ENCODE measurements at regions not wholly inside any gene's neighbourhood (a gene's known extent, or its start where the extent isn't known, plus 50 kb on each side); places are given as distances from the start of the nearest gene placed in this dataset.

DNA sequence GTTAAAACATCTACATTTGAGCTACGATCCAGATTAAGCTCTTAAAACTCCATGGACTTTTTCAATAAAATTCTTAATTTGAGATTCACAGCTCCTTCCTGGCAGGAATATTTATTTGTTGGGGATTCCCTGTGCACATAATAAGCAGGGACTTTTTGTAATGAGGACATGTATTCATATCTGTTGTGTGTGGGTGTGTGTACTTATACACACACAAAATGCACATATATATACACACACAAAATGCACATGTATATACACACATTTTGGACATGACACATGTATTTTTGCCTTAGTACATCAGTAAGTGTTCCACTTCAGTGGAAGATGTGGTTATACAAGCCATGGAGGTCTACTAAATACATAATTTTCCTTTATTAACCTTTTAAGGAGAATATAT, 1131.1 kb upstream of the CDH2 start:
- no peak for DNase-seq

DNA sequence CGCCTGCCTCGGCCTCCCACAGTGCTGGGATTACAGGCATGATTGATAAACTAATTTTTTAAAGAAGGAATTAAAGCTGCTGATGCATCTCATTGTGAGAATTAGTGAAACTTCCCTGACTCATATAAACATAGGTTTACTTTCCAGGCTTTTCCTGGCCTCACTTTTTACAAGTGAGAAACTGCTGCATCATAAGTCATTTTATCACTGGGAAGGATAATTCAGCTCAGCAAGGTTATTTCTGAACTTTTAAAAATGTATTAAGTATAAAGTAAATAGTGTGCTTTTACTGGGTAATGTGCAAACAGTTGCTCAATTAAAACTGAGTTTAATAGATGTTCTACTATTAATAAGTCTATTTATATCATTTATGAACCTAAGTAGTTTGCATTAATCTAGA, 1130.3 kb upstream of the CDH2 start:
- no peak for DNase-seq

DNA sequence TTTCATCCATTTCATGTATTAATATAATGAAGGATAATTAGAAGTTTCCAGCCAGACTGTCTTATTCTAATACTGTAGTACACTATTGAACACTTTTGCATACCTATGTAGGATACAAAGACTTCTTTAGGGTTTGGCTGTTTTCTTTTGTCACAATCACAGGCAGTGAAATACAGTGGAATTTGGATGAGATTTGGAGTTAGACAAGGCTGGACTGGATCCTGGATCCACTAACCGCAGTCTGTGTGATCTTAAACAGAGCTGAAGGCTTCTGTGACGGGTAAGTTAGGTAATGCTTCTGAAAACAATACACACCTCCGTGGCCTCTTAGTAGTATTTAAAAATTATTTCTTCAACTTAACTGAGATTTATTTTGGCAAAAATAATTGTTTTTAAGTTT, 1128.6 kb upstream of the CDH2 start:
- DNase-seq = no peak

DNA sequence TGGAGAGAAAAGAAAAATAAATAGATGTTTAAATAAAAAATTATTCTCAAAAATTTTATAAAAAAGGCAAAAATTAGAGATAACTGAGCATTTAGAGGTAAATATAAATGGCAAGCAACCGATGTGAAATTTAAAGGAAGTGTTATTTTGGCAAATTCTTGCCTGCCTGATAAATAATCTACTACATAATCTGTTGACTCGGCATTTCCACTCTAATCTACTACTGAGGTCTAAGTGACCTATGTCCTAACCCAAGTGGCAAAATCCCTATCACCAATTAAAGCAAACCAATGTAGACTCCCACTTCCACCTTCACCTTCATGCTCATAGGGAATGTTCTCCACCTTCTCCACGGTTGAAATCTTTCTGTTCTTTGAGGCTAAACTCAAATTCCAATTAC, 1124.1 kb upstream of the CDH2 start:
- no peak for DNase-seq

DNA sequence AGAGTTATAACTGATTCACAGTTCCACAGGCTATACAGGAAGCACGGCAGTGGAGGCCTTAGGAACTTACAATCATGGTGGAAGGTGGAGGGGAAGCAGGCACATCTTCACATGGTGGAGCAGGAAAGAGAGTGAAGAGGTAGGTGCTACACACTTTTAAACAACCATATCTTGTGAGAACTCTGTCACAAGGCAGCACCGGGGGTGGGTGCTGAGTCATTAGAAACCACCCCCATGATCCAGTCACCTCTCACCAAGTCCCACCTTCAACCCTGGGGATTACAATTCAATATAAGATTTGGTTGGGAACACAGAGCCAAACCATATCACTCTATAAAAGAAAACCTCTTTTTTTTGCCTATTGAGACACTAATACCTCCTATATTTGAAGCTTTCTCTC, 1108.5 kb upstream of the CDH2 start:
- no peak for DNase-seq

DNA sequence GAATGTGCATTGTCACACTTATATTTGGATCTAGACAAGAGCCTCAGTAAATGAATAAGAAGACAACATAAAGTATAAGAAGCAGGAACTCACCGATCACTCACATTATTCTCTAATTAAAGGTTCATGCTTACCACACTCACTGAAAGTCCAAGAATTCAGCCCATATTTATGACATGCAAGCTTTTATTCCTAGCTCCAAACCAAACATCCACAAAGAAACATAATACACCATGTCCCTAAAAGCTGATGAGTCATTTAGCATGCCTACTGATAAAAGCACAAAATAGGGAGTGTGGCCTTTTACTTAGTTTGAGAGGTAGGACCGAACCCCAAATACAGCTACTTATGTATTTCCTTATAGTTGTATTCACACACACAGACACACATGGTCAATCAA, 1094.6 kb upstream of the CDH2 start:
- DNase-seq = no peak

DNA sequence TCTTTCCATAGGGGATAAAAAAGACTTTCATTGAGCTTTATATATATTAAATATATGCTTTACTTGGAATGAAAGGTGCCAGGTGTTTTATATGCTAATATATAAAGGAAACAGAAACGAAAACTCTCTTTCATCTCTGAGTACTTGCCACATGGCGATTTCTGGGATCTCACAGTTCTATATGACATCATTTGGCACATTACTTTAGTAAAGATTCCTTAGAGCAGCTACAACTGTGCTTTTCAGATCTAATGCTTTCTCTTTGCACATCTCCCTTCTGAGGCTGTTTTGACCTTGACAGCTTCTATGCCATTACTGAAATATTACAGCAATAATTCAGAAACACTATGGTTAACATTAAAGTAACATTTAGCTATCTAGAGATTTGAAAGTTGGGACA, 1082.9 kb upstream of the CDH2 start:
- DNase-seq = no peak

DNA sequence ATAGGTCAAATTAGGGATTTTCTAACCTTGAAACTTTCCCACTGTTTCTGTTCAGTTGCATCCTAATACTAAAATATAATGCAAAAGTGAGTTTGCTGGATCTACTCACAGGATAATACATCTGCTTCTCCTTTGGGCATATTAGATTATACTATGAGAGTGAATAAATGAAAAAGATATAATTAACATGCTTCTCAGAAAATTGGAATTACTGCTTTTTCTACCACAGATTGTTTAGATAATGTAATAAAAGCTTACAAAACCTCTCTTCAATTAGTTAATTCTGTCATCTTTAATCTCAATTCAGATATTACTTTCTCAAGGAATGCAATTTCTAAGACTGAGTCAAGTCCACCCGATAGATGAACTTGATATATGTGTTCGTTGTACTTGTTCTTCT, 1077.2 kb upstream of the CDH2 start:
- no peak for DNase-seq

DNA sequence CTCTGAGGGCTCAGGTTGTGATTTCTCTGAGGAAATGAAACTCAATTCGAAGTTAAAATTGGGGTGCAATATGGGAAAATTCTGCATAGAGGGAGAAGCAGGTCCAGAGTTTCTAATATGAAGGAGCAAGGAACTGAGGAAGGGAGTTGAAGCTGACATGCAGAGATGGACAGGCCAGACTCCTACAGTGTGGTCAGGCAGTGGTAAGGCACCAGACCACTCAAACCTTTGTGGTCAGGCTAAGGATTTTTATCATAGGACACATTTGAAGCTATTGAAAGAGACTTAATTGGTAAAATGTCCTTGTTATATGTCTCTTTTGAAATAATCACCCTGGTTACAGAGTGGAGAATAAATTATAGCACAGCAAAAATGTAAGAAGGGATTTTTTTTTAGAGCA, 1074.8 kb upstream of the CDH2 start:
- DNase-seq = no peak

DNA sequence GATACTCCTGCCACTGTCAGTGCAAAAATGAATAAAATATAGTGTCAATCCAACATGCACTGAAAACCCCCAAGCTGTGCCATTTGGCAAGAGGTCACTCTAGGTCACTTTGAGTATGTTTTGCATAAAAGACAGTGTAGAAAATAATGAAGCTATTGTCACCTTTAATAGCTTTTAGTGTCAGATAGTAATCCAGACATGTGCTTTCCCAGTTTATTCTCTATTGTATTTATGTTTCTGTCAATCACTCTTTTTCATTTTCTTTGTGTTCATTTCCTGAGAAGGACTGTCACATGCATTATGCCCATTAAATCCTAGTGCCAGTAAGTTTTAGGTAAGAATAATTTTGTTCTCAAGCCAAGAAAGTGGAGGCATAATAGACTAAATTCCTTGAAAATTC, 1073.9 kb upstream of the CDH2 start:
- no peak for DNase-seq

DNA sequence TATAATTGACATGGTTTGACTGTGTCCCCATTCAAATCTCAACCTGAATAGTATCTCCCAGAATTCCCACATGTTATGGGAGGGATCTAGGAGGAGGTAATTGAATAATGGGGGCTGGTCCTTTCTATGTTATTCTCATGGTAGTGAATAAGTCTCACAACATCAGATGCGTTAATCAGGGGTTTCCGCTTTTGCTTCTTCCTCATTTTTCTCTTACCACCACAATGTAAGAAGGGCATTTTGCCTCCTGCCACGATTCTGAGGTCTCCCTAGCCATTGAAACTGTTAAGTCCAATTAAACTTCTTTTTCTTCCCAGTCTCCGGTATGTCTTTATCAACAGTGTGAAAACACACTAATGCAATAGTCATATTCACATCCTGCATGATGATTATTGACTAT, 1073.3 kb upstream of the CDH2 start:
- DNase-seq = no peak

DNA sequence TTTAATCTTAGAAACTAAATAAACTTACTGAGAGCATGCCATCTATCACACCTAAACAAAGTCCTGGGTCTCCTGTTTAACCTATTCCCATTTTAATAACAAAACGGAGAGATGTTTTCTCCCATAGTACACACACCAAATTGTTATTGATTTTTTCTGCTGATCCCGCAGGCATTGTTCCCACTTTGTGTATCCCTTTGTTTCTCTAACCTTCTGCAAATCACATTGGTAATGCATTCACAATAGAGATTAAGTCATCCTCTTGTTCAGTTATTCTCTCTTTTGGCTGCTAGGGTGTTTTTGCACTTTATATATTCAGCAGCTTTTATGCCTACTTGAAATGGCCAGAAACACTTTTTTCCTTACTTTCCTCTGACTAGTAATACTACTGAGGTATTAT, 1071.9 kb upstream of the CDH2 start:
- DNase-seq = no peak

DNA sequence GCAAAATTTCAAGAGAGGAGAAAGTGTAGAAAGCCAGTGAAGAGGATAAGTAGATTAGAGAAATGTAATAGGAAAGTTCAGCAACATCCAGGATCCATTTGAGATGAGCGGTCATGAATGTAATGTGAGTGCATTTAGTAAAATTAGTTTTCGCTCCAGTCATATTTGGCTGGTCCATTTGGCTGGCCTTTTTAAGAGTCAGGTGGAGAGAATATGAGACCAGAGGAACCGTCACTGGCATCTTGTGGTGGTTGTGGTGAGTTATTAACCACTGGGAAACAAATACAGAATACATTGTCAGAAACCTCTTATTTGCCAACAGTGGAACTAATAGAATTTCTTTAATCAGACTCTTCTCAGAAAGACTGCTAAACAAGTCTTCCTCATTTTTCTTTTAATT, 1064.3 kb upstream of the CDH2 start:
- DNase-seq = no peak

DNA sequence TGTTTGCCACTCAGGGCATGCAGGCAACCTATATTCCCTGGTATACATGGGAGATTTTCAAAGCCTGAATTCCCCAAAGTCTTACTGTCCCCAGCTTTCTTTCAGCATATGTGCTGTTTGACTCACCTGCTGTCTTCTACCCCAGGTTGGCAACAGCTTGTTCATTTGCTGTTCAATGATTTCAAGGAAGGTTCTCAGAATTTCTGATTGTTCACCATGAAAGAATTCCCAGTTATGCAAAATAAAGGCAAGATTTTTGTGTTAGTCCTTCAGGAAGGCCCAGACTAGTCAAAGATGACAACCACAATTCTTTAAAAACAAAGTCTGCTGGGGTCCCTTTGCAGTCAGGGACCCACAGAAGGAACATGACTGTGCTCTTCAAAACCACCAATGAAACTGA, 1057.8 kb upstream of the CDH2 start:
- no peak for DNase-seq

DNA sequence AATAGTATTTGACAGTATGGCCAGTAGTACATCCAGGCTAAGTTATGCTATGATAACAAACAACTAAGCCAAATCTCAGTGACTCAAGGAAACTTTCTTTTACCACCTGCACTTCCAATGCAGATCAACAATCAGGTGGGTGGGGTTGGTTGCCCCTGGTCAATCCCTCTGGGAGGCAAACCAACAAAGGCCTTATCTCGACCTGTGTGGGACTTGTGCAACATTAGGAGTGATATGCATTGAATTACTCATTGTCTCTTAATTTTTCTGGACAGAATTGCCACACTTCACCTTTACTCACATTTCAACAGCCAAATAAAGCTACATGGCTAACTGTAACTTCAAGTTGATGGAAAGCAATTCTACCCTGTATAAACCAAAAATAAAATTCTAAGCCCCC, 1049.3 kb upstream of the CDH2 start:
- no peak for DNase-seq

DNA sequence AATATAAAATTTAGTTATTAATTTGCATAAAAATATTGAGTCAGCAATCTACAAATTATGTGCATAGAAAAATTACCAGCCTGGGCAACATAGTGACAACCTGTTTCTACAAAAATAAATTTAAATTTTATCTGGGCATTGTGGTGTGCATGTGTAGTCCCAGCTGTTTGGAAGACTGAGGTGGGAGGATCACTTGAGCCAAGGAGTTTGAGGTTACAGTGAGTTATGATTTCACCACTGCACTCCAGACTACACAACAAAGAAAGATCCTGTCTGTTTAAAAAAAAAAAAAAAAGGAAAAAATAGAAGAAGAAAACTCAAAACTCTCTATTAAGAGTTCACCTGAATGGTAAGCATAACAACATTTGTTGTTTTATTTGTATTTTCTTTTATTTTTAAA, 1048.4 kb upstream of the CDH2 start:
- no peak for DNase-seq

DNA sequence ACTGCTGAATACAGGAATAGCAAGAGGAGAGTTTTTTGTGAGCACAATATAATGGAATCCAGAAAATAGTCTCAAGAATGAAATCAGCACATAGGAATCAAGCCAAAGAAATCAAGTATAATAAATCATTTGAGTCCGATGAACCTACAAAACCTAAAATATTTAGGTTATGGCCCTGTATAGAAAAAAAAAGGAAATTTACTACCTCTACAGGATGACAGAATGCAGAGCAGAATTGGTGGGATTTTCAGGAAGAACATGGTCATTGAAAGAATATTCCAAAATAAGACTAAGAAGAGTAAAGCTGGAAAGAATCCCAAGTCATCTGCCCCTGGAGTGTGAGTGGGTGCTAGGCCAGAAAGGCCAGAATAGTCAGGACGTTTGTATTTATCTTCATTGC, 1041.2 kb upstream of the CDH2 start:
- DNase-seq = no peak

DNA sequence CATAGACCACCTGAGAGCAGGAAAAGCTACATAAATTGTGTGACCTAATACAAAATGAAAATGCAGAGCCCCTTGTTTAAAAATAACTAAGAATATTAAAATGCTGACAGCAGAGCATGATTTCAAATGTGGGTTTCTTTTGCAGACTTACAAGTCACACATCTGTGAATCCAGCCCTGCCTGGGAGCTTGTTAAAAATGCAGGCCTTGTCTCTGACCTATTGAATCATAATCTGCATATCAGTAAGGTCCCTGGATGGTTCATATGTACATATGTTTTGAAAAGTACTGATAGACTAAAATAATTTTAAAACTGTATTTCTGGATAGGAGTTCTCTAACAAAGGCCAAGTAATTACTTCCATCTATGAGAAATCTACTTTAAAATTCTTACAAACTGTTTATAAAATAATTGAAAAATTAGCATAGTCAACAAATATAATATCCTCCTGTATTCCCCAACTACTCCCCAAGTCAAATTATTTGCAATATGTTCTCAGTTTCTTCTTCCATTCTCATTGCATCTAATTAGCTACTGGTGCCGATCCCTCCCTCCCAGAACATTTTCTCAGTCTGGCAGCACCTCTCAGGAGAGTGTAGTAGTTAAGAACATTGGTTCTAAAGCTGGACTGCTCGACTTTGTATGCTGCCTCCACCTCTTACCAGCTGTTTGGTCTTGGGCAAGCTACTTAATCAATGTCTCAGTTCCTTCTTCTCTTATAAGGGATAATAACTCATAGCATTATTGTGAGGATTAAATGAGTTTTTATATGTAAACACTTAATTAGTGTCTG, 1040.4 kb upstream of the CDH2 start:
- no peak for DNase-seq

DNA sequence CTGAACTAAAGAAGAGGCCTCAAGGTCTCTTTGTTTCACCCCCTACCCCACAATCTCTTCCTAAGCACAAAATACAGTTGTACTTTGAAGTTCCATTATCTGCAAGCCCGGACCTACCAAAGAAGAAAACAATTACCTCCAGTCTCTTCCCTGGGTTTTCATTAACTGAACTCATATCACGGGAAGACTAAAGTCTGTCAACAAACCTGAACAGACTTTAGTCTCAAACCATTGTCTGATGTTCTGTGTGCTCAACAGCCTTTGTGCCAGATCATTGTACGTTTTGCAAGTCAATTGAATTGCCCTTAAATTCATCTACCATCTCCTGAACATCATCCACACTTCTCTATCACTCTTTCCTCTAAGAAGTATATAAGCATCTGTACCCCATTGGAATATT, 1021.9 kb upstream of the CDH2 start:
- DNase-seq = no peak

DNA sequence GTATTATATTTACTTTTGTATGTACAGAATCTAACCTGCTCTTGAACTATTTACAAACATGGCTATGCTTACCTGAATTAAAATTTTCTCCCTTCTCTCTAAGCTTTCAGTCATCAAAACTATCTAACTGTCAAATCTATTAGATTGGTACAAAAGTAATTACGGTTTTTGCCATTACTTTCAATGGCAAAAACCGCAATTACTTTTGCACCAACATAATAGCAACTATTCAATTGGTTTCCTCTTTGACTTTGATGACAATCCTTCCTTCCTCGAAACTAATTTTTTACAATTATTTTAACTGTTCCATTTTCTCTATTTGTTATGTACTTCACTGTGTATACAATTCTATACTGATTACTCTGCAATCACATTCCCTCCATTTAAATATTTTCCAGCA, 1019.4 kb upstream of the CDH2 start:
- DNase-seq = no peak

DNA sequence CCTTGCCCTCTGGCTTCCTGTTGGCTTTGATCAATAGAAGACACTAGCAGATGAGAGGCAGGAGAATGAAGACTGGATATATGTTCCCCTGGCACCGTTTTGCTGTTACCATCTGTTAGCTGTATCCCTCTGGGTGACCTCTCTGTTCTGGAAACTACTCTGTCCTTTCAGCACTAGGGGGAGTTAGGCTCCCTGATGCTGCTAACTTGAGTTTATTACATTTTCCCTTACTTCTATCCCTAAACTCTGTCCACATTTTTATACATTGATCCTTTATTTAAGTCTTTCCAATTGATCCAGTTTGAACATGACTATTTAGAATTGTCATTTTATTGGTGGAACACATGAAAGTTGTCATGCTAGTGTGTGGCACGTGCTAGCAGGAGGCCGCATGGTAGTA, 1014.3 kb upstream of the CDH2 start:
- DNase-seq = no peak

DNA sequence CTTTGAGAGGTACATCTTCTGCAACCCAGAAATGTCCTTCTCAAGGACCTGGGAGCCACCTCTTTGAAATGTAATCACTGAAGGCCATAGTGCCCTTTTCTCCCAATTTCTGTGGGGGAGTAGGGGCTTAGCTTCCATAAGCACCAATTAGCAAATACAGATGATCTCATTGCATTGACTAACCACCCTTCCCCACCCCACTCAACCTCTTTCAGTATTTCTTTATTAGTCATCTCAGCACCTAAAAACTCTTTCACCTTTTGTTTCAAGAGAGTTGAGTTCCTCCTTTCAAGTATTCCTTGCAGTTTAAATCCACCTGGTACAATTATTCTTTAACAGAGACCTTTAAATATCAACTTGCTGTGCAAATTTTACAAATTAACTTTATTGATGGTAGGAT, 1011.8 kb upstream of the CDH2 start:
- no peak for DNase-seq

DNA sequence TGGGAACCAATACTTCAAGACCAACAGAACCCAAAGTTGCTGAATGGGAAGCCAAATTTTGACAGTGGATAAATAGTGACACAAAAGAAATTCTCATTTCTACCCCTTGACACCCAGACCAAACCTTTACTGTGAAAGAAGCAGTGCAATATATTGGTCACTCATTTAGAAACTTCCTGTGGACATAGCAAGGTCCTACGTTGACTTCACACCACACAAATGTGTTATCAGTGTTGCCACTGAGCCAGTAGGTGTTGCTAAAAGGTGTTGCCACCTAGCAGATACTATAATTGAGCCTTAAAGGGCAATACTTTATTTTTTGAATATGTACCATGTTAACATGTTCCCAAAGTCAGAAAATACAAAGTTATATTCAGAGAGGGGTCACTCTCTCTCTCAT, 1008.9 kb upstream of the CDH2 start:
- no peak for DNase-seq

DNA sequence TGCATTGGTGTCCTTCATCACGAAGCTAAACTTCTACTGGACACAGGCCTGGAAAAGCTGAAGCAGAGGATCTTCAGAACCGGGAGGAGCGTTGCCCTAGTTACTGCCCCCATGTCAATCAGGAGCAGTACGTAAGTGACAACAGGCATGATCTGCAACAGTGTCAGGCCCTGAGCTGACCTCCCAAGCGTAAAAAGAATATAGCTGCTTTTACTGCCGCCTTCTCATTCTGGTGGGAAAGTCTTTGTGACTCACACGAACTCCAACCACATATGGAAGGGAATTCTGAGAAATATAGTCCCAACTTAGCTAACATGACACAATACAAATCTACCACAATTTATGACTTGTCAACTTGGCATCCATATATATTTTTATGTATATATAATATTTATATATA, 1007.7 kb upstream of the CDH2 start:
- no peak for DNase-seq

DNA sequence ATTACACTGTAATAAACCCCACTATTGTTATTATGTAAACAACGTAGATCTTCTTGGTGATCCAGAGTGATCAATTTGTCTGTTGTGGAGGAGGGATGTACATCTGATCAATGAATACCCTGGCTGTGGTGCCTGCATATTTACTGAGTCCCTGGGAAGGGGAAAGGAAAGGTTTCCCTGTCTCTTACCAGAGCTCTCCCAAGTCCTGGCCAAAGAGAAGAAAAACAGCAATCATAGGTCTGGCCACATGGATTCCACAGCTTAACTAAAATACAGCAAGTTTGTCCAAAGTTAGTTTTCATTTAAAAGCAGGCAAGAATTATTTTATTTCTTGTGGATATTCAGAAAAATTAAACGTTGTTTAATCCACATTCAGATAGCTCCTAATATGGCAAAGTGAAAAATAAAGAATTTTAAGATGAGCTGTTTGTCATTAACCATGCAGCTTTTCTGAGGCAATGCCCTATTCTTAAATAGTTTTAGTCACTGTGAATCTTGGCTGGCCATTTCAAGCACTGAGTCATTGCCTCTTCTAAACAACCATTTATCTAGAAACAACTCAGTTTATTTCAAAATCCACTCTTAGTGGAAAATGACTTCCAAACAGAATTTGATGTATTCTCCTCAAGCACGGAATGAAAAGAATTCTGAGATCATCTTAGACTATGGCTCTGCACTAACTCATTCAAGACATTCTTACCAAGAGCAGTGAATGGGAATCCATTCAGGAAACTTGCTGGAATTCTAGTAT, 1004.4 kb upstream of the CDH2 start:
- DNase-seq = no peak
